Neural progenitor cell (in vitro differentiated cells): ENCODE measurements at regions not wholly inside any gene's neighbourhood (a gene's known extent, or its start where the extent isn't known, plus 50 kb on each side); places are given as distances from the start of the nearest gene placed in this dataset.
"Not testable (repeated sequence)": the region's sequence is repeated elsewhere in the genome, so short reads cannot be mapped to it uniquely, and the experiment has no call there.

Experiments
- DNase-seq: peaks from one replicate; pipeline ENCODE4 v3.0.0-alpha.2; 2016; ENCODE audit warnings: low spot score
- H2AFZ ChIP-seq: fragments of 200-600 bp; sonication (generic); replicated peaks from 2 replicates; pipeline ENCODE4 v1.6.1; 2016; ENCODE audit warnings: antibody characterized with exemption
- H3F3A ChIP-seq: fragments of 200-600 bp; sonication (generic); 2 replicates; pipeline ENCODE4 v1.6.1; 2016; ENCODE audit warnings: antibody characterized with exemption, low read depth
- H3K27ac ChIP-seq: fragments of 200-600 bp; sonication (generic); 2 replicates; pipeline ENCODE4 v1.5.1; 2016; ENCODE audit warnings: mild to moderate bottlenecking
- H3K27me3 ChIP-seq: fragments of 200-600 bp; sonication (generic); 2 replicates; pipeline ENCODE4 v1.6.1; 2016; ENCODE audit warnings: mild to moderate bottlenecking, moderate library complexity
- H3K36me3 ChIP-seq: fragments of 200-600 bp; sonication (generic); 2 replicates; pipeline ENCODE4 v1.5.1; 2016
- H3K4me1 ChIP-seq: fragments of 200-600 bp; sonication (generic); 2 replicates; pipeline ENCODE4 v1.6.1; 2016; ENCODE audit warnings: mixed run types
- H3K4me2 ChIP-seq: fragments of 200-600 bp; sonication (generic); 2 replicates; pipeline ENCODE4 v1.6.1; 2016
- H3K4me3 ChIP-seq: fragments of 200-600 bp; sonication (generic); 2 replicates; pipeline ENCODE4 v1.5.1; 2016
- H3K79me2 ChIP-seq: fragments of 200-600 bp; sonication (generic); 2 replicates; pipeline ENCODE4 v1.6.1; 2016; ENCODE audit warnings: low read depth
- H3K9ac ChIP-seq: fragments of 200-600 bp; sonication (generic); 2 replicates; pipeline ENCODE4 v1.6.1; 2016
- H3K9me3 ChIP-seq: fragments of 200-600 bp; sonication (generic); 2 replicates; pipeline ENCODE4 v1.5.1; 2016; ENCODE audit warnings: low read depth
- H4K20me1 ChIP-seq: fragments of 200-600 bp; sonication (generic); 2 replicates; pipeline ENCODE4 v1.6.1; 2016; ENCODE audit warnings: low read depth
- H3K27ac Mint-ChIP-seq: 3 replicates; pipeline ENCODE4 v1.8.0; 2021; ENCODE audit warnings: mixed read lengths
- H3K27me3 Mint-ChIP-seq: 2 replicates; pipeline ENCODE4 v1.8.0; 2022; ENCODE audit warnings: low read depth, mild to moderate bottlenecking, inconsistent platforms, moderate library complexity, mixed read lengths; ENCODE audit not compliant: insufficient read depth
- H3K36me3 Mint-ChIP-seq: 3 replicates; pipeline ENCODE4 v1.8.0; 2021; ENCODE audit warnings: mixed read lengths
- H3K4me1 Mint-ChIP-seq: 3 replicates; pipeline ENCODE4 v1.8.0; 2021; ENCODE audit warnings: mixed read lengths
- H3K4me3 Mint-ChIP-seq: 3 replicates; pipeline ENCODE4 v1.8.0; 2021; ENCODE audit warnings: mild to moderate bottlenecking, moderate library complexity, mixed read lengths
- H3K9me3 Mint-ChIP-seq: 3 replicates; pipeline ENCODE4 v1.8.0; 2020; ENCODE audit warnings: mixed read lengths
- CTCF ChIP-seq: fragments of 200-600 bp; sonication (generic); IDR thresholded peaks from 2 replicates; pipeline ENCODE4 v1.5.1; 2017; ENCODE audit warnings: antibody characterized with exemption, mild to moderate bottlenecking
- EZH2 ChIP-seq: fragments of 200-600 bp; sonication (generic); IDR thresholded peaks from 2 replicates; pipeline ENCODE4 v1.6.1; 2017; ENCODE audit warnings: antibody characterized with exemption, mild to moderate bottlenecking, moderate library complexity
- EZH2phosphoT487 ChIP-seq: fragments of 200-600 bp; sonication (generic); IDR thresholded peaks from 2 replicates; pipeline ENCODE4 v1.6.1; 2017; ENCODE audit warnings: antibody characterized with exemption

- Histone ChIP-seq H3K4me2 (no peak overlapping the region), H3K79me2 (no peaks in the 10 kb centered on the region), H2AFZ (no peak overlapping the region), H3K9me3 (no peaks in the 10 kb centered on the region), H3K36me3 (no peaks in the 10 kb centered on the region), H4K20me1 (no peaks in the 10 kb centered on the region), H3K27ac (no peak overlapping the region), H3K4me3 (no peak overlapping the region), H3K27me3 (no peaks in the 10 kb centered on the region), H3F3A (no peaks in the 10 kb centered on the region), H3K4me1 (no peaks in the 10 kb centered on the region), H3K9ac (no peak overlapping the region)
- H3K36me3 Mint-ChIP-seq: no peaks in the 10 kb centered on the region
- H3K9me3 Mint-ChIP-seq: no peaks in the 10 kb centered on the region
- H3K4me1 Mint-ChIP-seq: no peaks in the 10 kb centered on the region
- no peaks in the 10 kb centered on the region for H3K27me3 Mint-ChIP-seq
- DNase-seq: no peak
- TF ChIP-seq CTCF (no peak), EZH2 (no peak), EZH2phosphoT487 (no peak)
- no peak overlapping the region for H3K4me3 Mint-ChIP-seq
- H3K27ac Mint-ChIP-seq: no peak overlapping the region
Observed at GRCh38 chrX:34487364-34487763, 169.7 kb downstream of the TMEM47 start.

- no peak for DNase-seq
- Histone ChIP-seq H3K9ac (no peak overlapping the region), H2AFZ (no peak overlapping the region), H3K4me1 (no peaks in the 10 kb centered on the region), H3K4me2 (no peak overlapping the region), H3K27ac (no peak overlapping the region), H3K36me3 (no peaks in the 10 kb centered on the region), H3K4me3 (no peak overlapping the region), H3K79me2 (no peaks in the 10 kb centered on the region), H4K20me1 (no peaks in the 10 kb centered on the region), H3K27me3 (no peaks in the 10 kb centered on the region), H3F3A (no peaks in the 10 kb centered on the region), H3K9me3 (no peaks in the 10 kb centered on the region)
- Mint-ChIP-seq H3K36me3 (no peaks in the 10 kb centered on the region), H3K27ac (no peak overlapping the region), H3K27me3 (no peaks in the 10 kb centered on the region), H3K4me1 (no peaks in the 10 kb centered on the region), H3K4me3 (no peak overlapping the region), H3K9me3 (no peaks in the 10 kb centered on the region)
- TF ChIP-seq EZH2phosphoT487: no peak
Observed at GRCh38 chrX:34483980-34484379, 173.1 kb downstream of the TMEM47 start.

- Histone ChIP-seq H3K4me1 (no peaks in the 10 kb centered on the region), H3K4me2 (no peak overlapping the region), H3K9me3 (no peaks in the 10 kb centered on the region), H3K27ac (no peak overlapping the region), H3K9ac (no peak overlapping the region), H3K36me3 (no peaks in the 10 kb centered on the region), H4K20me1 (no peaks in the 10 kb centered on the region), H3F3A (no peaks in the 10 kb centered on the region), H3K79me2 (no peaks in the 10 kb centered on the region), H3K4me3 (no peak overlapping the region), H3K27me3 (no peaks in the 10 kb centered on the region), H2AFZ (no peak overlapping the region)
- DNase-seq: no peak
- Mint-ChIP-seq H3K27ac (no peak overlapping the region), H3K9me3 (no peaks in the 10 kb centered on the region), H3K36me3 (no peaks in the 10 kb centered on the region), H3K4me3 (no peak overlapping the region), H3K27me3 (no peaks in the 10 kb centered on the region), H3K4me1 (no peaks in the 10 kb centered on the region)
- TF ChIP-seq EZH2 (no peak), CTCF (no peak), EZH2phosphoT487 (no peak)
Observed at GRCh38 chrX:34470507-34470906, 186.6 kb downstream of the TMEM47 start.

GRCh38 chrX:34467437-34467836 lies 189.6 kb downstream of the TMEM47 start:
- DNase-seq: no peak
- no peaks in the 10 kb centered on the region for H3K27me3 Mint-ChIP-seq
- H3K27ac Mint-ChIP-seq: no peak overlapping the region
- H3K4me3 Mint-ChIP-seq: no peak overlapping the region
- Histone ChIP-seq H3F3A (no peaks in the 10 kb centered on the region), H3K4me1 (no peaks in the 10 kb centered on the region), H3K4me3 (no peak overlapping the region), H3K36me3 (no peaks in the 10 kb centered on the region), H3K9ac (no peak overlapping the region), H3K4me2 (no peak overlapping the region), H3K27me3 (no peaks in the 10 kb centered on the region), H3K27ac (no peak overlapping the region), H3K9me3 (no peaks in the 10 kb centered on the region), H2AFZ (no peak overlapping the region), H4K20me1 (no peaks in the 10 kb centered on the region), H3K79me2 (no peaks in the 10 kb centered on the region)
- H3K9me3 Mint-ChIP-seq: no peaks in the 10 kb centered on the region
- TF ChIP-seq EZH2phosphoT487: no peak
- TF ChIP-seq CTCF: no peak
- TF ChIP-seq EZH2: no peak
- no peaks in the 10 kb centered on the region for H3K36me3 Mint-ChIP-seq
- H3K4me1 Mint-ChIP-seq: no peaks in the 10 kb centered on the region

GRCh38 chrX:34463220-34463619 lies 193.9 kb downstream of the TMEM47 start:
- H3K27ac Mint-ChIP-seq, H3K36me3 Mint-ChIP-seq, H3K9me3 Mint-ChIP-seq, H3K36me3 ChIP-seq, H3K27me3 Mint-ChIP-seq, H3K9ac ChIP-seq, H3K4me1 Mint-ChIP-seq, H3K4me1 ChIP-seq, H3K9me3 ChIP-seq, H3K27me3 ChIP-seq, H3K4me2 ChIP-seq, DNase-seq, H3K79me2 ChIP-seq, H3F3A ChIP-seq, H2AFZ ChIP-seq, H4K20me1 ChIP-seq, H3K4me3 Mint-ChIP-seq, H3K27ac ChIP-seq, H3K4me3 ChIP-seq: not testable (repeated sequence)

- H3K36me3 Mint-ChIP-seq, DNase-seq, H3K4me1 Mint-ChIP-seq, H3K4me2 ChIP-seq, H4K20me1 ChIP-seq, H3K4me1 ChIP-seq, H3K79me2 ChIP-seq, H3K4me3 Mint-ChIP-seq, H3K36me3 ChIP-seq, H3K4me3 ChIP-seq, H3K27me3 Mint-ChIP-seq, H3F3A ChIP-seq, H2AFZ ChIP-seq, H3K9ac ChIP-seq, H3K9me3 ChIP-seq, H3K27ac ChIP-seq, H3K27ac Mint-ChIP-seq, H3K27me3 ChIP-seq: not testable (repeated sequence)
- peaks cover 13% of the 10 kb centered on the region for H3K9me3 Mint-ChIP-seq
Observed at GRCh38 chrX:34457850-34458249, 199.2 kb downstream of the TMEM47 start.
